ENCODE measurements at regions not wholly inside any gene's neighbourhood (a gene's known extent, or its start where the extent isn't known, plus 50 kb on each side); places are given as distances from the start of the nearest gene placed in this dataset.

DNA sequence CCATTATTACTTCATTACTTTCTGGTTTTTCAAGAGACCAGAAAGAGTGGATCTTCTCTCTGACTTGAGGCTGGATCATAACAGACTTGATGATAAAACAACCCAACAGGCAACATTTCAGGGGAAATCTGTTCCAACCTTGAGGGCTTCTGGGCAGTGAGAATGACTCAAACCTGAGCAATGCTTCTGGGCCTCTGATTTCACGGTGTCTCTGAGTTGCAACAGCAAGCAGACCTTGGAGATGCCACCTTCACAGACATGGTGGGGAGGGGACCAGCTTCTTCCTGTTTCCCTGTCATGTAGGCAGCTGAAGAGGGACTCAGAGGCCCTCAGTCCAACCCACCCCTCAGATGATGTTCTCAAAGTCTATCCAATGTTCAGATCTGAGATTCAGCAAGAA is 104.0 kb downstream of the ABHD5 start:
- no peak for DNase-seq (ENCODE audit: low read depth in 1 of 2, low spot score in 1 of 2)
- H3K27ac ChIP-seq (replicated peaks) = no peak overlapping the region
- no peak overlapping the region for H3K4me3 ChIP-seq (replicated peaks; ENCODE audit: insufficient read depth, low read length)
- H3K27me3 ChIP-seq (ENCODE audit: insufficient read depth, poor library complexity, severe bottlenecking) = no peaks in the 10 kb centered on the region
- TF ChIP-seq, protein P1, sequence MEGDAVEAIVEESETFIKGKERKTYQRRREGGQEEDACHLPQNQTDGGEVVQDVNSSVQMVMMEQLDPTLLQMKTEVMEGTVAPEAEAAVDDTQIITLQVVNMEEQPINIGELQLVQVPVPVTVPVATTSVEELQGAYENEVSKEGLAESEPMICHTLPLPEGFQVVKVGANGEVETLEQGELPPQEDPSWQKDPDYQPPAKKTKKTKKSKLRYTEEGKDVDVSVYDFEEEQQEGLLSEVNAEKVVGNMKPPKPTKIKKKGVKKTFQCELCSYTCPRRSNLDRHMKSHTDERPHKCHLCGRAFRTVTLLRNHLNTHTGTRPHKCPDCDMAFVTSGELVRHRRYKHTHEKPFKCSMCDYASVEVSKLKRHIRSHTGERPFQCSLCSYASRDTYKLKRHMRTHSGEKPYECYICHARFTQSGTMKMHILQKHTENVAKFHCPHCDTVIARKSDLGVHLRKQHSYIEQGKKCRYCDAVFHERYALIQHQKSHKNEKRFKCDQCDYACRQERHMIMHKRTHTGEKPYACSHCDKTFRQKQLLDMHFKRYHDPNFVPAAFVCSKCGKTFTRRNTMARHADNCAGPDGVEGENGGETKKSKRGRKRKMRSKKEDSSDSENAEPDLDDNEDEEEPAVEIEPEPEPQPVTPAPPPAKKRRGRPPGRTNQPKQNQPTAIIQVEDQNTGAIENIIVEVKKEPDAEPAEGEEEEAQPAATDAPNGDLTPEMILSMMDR (IDR thresholded peaks at IDR 0.05; ENCODE audit: insufficient read depth, low read length) = no peak
- no peak for TF ChIP-seq SPI1 (IDR thresholded peaks at IDR 0.05; ENCODE audit: borderline replicate concordance, low read depth)
- TF ChIP-seq, protein P2, sequence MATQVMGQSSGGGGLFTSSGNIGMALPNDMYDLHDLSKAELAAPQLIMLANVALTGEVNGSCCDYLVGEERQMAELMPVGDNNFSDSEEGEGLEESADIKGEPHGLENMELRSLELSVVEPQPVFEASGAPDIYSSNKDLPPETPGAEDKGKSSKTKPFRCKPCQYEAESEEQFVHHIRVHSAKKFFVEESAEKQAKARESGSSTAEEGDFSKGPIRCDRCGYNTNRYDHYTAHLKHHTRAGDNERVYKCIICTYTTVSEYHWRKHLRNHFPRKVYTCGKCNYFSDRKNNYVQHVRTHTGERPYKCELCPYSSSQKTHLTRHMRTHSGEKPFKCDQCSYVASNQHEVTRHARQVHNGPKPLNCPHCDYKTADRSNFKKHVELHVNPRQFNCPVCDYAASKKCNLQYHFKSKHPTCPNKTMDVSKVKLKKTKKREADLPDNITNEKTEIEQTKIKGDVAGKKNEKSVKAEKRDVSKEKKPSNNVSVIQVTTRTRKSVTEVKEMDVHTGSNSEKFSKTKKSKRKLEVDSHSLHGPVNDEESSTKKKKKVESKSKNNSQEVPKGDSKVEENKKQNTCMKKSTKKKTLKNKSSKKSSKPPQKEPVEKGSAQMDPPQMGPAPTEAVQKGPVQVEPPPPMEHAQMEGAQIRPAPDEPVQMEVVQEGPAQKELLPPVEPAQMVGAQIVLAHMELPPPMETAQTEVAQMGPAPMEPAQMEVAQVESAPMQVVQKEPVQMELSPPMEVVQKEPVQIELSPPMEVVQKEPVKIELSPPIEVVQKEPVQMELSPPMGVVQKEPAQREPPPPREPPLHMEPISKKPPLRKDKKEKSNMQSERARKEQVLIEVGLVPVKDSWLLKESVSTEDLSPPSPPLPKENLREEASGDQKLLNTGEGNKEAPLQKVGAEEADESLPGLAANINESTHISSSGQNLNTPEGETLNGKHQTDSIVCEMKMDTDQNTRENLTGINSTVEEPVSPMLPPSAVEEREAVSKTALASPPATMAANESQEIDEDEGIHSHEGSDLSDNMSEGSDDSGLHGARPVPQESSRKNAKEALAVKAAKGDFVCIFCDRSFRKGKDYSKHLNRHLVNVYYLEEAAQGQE (IDR thresholded peaks at IDR 0.05; ENCODE audit: insufficient replicate concordance, low read depth) = no peak
- no peak for TF ChIP-seq POLR2AphosphoS5 (IDR thresholded peaks at IDR 0.05; ENCODE audit: low read depth)
- no peak for TF ChIP-seq GABPA (IDR thresholded peaks at IDR 0.05; ENCODE audit: low read depth)

DNA sequence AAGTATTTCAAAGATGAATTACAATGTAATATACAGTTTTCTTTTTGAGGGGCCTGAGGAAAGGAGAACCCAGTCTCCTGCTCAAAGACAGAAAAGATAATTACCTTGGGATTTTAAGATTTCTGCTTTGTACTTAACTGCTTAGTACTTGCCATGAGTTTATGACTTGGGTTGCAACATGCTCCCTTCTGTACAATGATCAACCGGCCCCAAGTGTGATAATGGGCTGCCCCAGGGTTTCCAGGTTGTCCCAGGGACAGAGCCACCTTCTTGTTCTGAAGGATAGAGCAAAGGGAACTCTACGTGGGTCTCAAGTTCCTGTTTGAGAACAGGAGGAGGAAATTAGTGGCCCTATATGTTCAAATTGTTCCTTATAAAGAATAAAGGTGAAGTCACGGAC is 104.8 kb downstream of the ABHD5 start:
- H3K4me3 ChIP-seq (replicated peaks; ENCODE audit: insufficient read depth, low read length) = no peak overlapping the region
- no peaks in the 10 kb centered on the region for H3K27me3 ChIP-seq (ENCODE audit: insufficient read depth, poor library complexity, severe bottlenecking)
- no peak overlapping the region for H3K27ac ChIP-seq (replicated peaks)
- TF ChIP-seq, protein P2 (IDR thresholded peaks at IDR 0.05; ENCODE audit: insufficient replicate concordance, low read depth) = no peak
- TF ChIP-seq SPI1 (IDR thresholded peaks at IDR 0.05; ENCODE audit: borderline replicate concordance, low read depth) = no peak
- TF ChIP-seq, protein P1 (IDR thresholded peaks at IDR 0.05; ENCODE audit: insufficient read depth, low read length) = no peak
- TF ChIP-seq POLR2AphosphoS5 (IDR thresholded peaks at IDR 0.05; ENCODE audit: low read depth) = no peak
- TF ChIP-seq GABPA (IDR thresholded peaks at IDR 0.05; ENCODE audit: low read depth) = no peak
- no peak for DNase-seq (ENCODE audit: low read depth in 1 of 2, low spot score in 1 of 2)

DNA sequence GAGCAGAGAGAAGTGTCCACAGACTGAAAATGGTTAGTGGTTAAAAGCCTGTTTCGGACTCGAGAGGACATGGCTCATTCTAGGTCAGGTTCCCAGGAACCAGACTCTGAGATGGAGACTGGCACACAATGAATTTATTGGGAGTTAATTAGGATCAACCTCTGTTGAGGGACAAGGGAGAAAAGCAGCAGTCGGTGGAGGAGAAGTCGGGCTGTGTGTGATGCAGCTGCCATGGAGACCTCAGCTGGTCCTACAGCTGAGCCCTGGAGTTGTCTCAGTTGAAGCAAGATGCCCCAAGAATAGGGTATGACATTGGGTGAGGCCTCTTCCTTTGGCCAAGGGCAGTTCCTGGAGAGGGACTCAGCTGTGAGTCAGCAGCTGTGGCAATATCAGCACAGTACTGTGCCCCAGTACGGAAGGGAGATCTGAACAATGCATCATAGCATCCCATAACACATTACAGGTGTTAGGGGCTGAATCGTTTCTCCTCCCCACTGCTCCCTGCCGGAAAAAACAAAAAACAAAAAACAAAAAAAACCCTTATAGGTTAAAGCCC is 105.4 kb downstream of the ABHD5 start:
- H3K4me3 ChIP-seq (replicated peaks; ENCODE audit: insufficient read depth, low read length) = no peak overlapping the region
- no peak for DNase-seq (ENCODE audit: low read depth in 1 of 2, low spot score in 1 of 2)
- H3K27ac ChIP-seq (replicated peaks) = no peak overlapping the region
- H3K27me3 ChIP-seq (ENCODE audit: insufficient read depth, poor library complexity, severe bottlenecking) = no peaks in the 10 kb centered on the region
- TF ChIP-seq GABPA (IDR thresholded peaks at IDR 0.05; ENCODE audit: low read depth) (no peak), SPI1 (IDR thresholded peaks at IDR 0.05; ENCODE audit: borderline replicate concordance, low read depth) (no peak), POLR2AphosphoS5 (IDR thresholded peaks at IDR 0.05; ENCODE audit: low read depth) (no peak)
- TF ChIP-seq, protein P1 (IDR thresholded peaks at IDR 0.05; ENCODE audit: insufficient read depth, low read length) = no peak
- TF ChIP-seq, protein P2 (IDR thresholded peaks at IDR 0.05; ENCODE audit: insufficient replicate concordance, low read depth) = no peak

All from HL-60 (cell line).